Glomerular visceral epithelial cell (primary cell): ENCODE measurements at regions not wholly inside any gene's neighbourhood (a gene's known extent, or its start where the extent isn't known, plus 50 kb on each side); places are given as distances from the start of the nearest gene placed in this dataset.

Experiments used
- DNase-seq: peaks from one replicate; pipeline ENCODE4 v3.0.0-alpha.2; 2016; ENCODE audit errors: extremely low spot score

- DNase-seq, result no peak
These were observed 637.9 kb downstream of the NLGN4Y start for GRCh38 chrY:15162211-15162610.

DNA sequence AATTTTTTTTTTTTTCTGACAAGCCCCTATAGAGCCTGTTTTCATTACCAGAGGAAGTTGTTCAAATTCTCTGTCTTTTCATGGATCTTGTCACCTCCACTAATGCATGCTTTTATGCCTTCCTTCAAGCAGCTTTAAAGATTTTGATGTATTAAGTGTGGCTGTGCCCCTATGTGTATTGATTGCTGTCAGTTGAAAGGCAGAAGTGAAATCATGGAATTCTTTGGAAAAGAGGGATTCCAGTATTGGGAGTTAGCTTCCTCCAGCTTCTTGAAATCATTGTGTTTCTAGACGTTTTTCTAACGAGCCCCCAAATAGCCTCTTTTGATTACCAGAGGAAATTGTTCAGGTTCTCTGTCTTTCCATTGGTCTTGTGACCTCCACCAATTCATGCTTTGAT lies 655.6 kb downstream of the NLGN4Y start:
- no peak for DNase-seq

GRCh38 chrY:15229056-15229455 lies 704.7 kb downstream of the NLGN4Y start:
- DNase-seq, result peak; percentile 8

DNA sequence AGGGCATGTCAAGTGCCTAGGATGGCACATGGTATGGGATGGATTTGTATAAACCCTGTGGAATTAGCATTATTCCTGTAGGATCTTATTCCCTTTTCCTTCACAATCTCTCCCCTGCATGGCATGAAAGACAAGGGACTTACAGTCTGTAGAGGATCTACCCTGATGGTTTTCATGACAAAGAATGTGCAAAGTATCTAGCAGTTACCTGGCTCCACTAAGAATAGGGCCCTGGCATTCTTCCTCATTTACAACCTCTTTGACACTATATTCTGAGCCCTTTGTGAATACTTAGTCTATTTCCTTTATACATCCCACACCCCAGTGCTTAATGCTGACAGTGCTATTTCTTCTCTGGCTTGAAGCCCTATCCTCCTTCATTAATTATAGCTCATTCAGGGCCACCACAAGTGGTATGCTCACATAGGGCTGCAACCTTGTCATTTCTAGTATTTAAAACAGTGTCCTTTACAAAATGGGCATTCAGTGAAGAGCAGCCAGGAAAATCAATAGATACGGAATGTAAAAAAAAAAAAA lies 715.3 kb downstream of the NLGN4Y start:
- no peak for DNase-seq

DNA sequence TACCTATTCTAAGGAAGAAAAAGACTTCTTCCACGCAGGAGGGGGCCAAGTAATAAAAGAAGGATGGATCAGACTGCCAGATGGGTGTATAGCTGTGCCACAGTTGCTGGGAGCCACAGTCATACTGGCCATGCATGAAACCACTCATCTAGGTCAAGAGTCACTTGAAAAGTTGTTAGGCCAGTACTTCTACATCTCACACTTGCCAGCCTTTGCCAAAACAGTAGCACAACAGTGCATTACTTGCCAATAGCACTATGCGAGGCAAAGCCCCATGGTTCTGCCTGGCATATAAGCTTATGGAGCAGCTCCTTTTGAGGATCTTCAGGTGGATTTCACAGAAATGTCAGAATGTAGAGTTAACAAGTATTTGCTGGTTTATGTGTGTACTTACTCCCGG lies 735.0 kb downstream of the NLGN4Y start:
- DNase-seq, result no peak

- no peak for DNase-seq
These were observed 762.2 kb downstream of the NLGN4Y start for GRCh38 chrY:15286572-15286971.

GRCh38 chrY:15289821-15290220 lies 765.5 kb downstream of the NLGN4Y start:
- DNase-seq, result no peak

- no peak for DNase-seq
These were observed 768.6 kb downstream of the NLGN4Y start for GRCh38 chrY:15292881-15293280.

DNA sequence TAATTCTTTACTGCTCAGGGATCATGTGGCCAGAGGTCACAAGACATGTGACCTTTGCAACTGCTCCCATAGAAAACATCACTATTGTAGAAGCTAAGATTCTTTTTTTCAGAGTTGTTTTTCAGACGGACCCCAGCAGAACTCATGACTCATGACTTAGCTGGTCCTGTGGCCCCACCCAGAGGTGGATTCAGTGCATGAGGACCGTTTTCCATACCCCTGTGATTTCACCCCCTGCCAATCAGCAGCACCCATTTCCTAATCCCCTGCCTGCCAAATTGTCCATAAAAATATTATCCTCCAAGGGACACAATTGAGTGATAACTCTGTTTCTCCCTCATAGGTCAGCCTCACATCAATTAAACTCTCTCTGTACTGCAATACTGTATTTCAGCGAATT lies 777.5 kb downstream of the NLGN4Y start:
- DNase-seq, result no peak

- peak; percentile 7 for DNase-seq
These were observed 787.8 kb downstream of the NLGN4Y start for GRCh38 chrY:15312166-15312565.

DNA sequence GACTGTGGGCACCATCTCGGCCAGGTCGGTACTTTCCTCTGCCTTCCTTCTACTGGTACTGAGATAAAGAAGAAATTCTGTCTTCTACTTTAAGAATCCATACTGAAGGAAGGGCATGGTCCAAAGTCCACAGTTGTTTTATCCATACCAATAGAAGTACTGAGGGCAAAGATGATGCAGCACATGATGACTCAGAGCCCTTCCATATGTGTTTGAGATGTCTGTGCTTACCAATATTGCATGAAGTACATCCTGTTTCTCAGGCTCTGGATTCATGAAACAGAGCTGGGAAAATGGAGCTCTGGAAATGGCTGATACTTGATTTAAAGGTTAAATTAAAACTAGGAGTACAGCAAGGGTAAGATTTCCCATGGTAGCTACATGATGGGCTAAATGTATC lies 799.9 kb downstream of the NLGN4Y start:
- DNase-seq, result peak; percentile 8

GRCh38 chrY:15325201-15325600 lies 800.9 kb downstream of the NLGN4Y start:
- DNase-seq, result no peak

DNA sequence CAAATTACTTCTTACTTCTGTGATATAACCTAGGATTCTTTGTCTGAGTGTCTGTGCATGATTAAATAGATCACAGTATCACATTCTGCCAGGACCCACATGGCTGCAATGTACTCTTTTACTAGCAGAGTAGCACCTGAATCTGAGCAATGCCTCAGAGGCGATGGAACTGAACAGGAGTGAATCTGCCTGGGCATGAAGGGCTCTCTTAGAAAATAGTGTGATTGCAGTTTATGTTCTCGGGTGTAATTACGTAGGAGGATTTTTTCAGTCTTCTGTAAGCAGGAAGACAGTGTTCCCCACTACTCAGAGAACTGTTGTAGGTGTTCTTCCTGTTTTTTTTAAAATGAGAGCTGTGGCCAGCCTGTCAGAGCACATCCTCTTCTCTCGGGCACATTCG lies 802.3 kb downstream of the NLGN4Y start:
- DNase-seq, result no peak

DNA sequence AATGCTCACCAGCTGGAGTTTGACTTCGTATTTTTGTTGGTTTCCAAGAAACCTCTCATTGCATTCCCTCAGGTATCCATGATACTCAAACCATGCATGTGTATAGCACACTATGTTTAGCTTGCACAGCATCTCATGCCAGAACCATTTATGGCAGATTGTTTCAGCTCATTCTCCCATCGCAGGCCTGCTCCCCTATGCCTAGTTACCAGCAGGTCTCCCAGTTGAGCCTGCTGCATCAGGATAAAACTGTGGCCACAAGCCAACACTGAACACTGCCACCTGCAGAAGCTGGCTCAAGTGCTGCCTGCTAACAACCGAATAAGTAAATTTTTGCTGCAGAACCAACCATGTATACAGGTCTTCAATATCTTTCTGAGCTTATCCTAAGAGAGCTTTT lies 804.5 kb downstream of the NLGN4Y start:
- DNase-seq, result no peak

- no peak for DNase-seq
These were observed 819.2 kb downstream of the NLGN4Y start for GRCh38 chrY:15343522-15343921.

- no peak for DNase-seq
These were observed 821.3 kb downstream of the NLGN4Y start for GRCh38 chrY:15345471-15346155.

DNA sequence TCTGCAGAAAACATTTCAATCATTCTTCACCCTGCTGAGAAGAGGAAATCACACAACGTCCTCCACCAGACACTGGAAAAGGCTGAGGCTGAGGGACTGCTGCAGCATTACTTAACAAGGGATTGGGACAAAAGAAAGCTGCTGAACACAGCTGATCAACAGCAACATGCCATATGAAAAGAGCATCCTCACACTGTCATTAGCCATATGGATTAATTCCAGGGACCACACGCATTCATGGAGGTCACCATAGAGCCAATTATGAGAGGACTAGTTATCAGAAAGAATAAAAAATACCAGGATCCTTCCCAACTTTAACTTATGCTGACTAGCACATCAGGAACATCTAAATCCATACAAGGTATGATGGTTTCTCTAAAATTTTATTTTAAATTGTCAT lies 825.0 kb downstream of the NLGN4Y start:
- DNase-seq, result no peak

DNA sequence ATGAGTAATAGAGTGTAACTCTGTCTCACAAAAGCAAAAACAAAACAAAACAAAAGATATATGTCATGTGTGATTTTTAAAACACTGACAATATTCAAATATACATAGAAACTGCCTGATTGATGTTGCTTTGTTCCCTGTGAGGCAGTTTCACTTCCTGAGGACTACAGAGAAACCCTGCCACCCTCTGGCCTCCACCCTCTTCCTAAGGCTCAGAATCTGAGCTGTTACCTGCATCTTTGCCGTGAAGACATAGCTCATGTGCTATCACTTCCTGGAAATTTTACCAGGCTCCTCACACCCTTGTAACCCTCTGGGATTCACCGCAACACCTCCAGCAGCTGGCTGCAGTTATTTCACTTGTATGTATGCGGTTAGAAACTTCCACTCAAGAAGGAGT lies 831.0 kb downstream of the NLGN4Y start:
- DNase-seq, result no peak

DNA sequence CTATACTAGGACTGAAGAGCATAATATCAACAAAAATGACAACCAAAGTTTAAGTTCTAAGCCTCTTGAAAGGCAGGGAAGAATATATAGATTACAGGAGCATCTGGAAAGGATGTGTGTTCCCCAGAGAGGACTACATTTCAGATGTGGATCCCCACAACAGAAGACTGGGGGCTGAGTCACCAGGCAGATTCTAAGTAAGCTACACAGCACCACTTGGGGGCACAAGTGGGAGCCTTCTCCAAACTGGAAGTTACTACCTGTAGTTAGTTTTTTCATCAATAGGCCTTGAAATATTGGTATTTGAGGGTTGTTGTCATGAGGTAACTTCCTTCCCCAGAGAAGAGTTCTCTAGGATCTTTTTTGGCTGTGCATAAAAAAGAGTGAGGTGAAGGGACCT lies 836.1 kb downstream of the NLGN4Y start:
- no peak for DNase-seq

GRCh38 chrY:15364996-15365395 lies 840.7 kb downstream of the NLGN4Y start:
- DNase-seq, result no peak

DNA sequence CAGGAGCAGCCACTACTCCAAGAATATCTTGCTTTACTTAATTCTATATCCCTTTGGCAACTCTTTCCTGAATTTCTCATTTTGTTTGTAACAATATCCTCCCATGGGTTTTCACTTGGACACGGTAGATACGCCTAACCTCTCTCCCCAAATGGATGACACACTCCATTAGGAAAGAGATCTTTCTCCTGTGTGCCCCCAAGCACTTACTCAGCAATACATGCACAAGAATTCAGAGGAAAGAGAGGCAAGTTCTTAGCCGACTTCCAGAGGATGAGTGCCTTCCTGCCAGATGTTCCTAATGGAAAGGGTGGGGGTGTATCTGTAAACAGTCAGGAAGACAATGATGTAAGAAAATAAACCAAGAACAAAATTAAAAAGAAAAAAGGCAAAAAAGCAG lies 844.5 kb downstream of the NLGN4Y start:
- no peak for DNase-seq

GRCh38 chrY:15385178-15385577 lies 860.8 kb downstream of the NLGN4Y start:
- no peak for DNase-seq

DNA sequence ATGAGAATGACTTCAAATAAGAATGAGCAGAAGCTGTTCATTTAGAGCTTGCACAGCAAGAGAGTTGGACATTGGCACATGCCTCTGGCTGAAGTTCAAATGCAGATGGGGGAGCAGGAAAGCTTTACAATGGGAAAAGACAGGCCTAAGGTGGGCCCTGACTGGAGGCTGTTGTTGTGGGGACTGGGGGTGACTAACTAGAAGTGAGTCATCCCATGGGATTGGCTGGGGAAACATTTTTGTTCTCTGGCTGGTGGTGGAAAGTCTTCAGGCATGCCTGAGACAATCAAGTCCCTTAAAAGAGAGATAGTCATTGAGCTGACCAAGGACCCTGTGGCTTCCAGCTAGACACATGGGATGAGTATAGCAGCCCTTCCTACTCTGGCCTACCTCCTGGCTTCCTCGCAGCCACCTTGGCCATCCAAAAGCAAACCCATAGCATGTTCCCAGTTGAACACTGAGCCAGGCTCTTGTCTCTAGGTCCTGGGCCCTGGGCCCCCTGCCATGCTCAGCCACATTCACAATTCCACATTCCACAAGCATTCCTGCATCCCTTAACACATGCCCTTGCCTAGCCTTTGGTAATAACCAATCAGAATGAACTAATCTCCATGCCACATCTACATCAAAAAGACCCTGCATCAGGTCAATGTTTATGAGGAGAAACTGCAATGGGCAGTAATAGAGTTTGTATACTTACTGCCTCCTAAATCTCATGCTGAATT lies 873.4 kb downstream of the NLGN4Y start:
- DNase-seq, result peak; percentile 25
